A673 (cell line): ENCODE measurements at regions not wholly inside any gene's neighbourhood (a gene's known extent, or its start where the extent isn't known, plus 50 kb on each side); places are given as distances from the start of the nearest gene placed in this dataset.

ENCODE experiments used
- BruUV-seq: library from RNA; stranded (reverse); fragments of 400-500 nt; replicated peaks from 2 replicates; lab custom pipeline; 2021; lab: Mats Ljungman, UMichigan
- CTCF ChIA-PET: fragments of 300-600 bp; sonication (Branson Sonifier 250); formaldehyde crosslinking; loops from one replicate; lab custom pipeline; 2022; ENCODE audit warnings: antibody characterized with exemption; lab: Charles Lee
- POLR2A ChIA-PET: fragments of 300-600 bp; sonication (Branson Sonifier 250); formaldehyde crosslinking; loops from one replicate; lab custom pipeline; 2022; ENCODE audit warnings: antibody characterized with exemption; ENCODE audit not compliant: low non-redundant PET; lab: Charles Lee
- DNase-seq: peaks from one replicate; pipeline ENCODE4 v3.0.0-alpha.2; 2015; ENCODE audit warnings: low spot score
- H3K27ac ChIP-seq: fragments of 200-600 bp; sonication (generic); 2 replicates; pipeline ENCODE4 v1.5.1; 2016; ENCODE audit warnings: mixed run types, low read depth, mild to moderate bottlenecking, mixed read lengths, antibody characterized with exemption, low read length; ENCODE audit not compliant: poor library complexity, severe bottlenecking
- H3K27me3 ChIP-seq: fragments of 200-600 bp; sonication (generic); replicated peaks from 2 replicates; pipeline ENCODE4 v1.6.1; 2017; ENCODE audit warnings: mixed run types, low read depth, mild to moderate bottlenecking, mixed read lengths, antibody characterized with exemption, low read length; ENCODE audit not compliant: insufficient read depth, poor library complexity
- H3K36me3 ChIP-seq: fragments of 200-600 bp; sonication (generic); 2 replicates; pipeline ENCODE4 v1.6.1; 2016; ENCODE audit warnings: mixed run types, mild to moderate bottlenecking, mixed read lengths, antibody characterized with exemption, low read length; ENCODE audit not compliant: insufficient read depth, poor library complexity, severe bottlenecking
- H3K4me1 ChIP-seq: fragments of 200-600 bp; sonication (generic); 2 replicates; pipeline ENCODE4 v1.6.1; 2017; ENCODE audit warnings: mixed run types, mild to moderate bottlenecking, mixed read lengths, antibody characterized with exemption, low read length; ENCODE audit not compliant: insufficient read depth, poor library complexity, severe bottlenecking
- H3K4me3 ChIP-seq: fragments of 200-600 bp; sonication (generic); 2 replicates; pipeline ENCODE4 v1.5.1; 2016; ENCODE audit warnings: low read depth, mixed run types, mild to moderate bottlenecking, mixed read lengths, low read length; ENCODE audit not compliant: poor library complexity, severe bottlenecking
- H3K9me3 ChIP-seq: fragments of 200-600 bp; sonication (generic); 2 replicates; pipeline ENCODE4 v1.6.1; 2016; ENCODE audit warnings: mixed run types, low read depth, mild to moderate bottlenecking, mixed read lengths, antibody characterized with exemption, low read length; ENCODE audit not compliant: poor library complexity, severe bottlenecking
- EZH2 ChIP-seq: fragments of 200-600 bp; sonication (generic); IDR thresholded peaks from 2 replicates; pipeline ENCODE4 v1.6.1; 2017; ENCODE audit warnings: borderline replicate concordance, low read depth, mild to moderate bottlenecking, mixed read lengths, antibody characterized with exemption, low read length; ENCODE audit not compliant: poor library complexity, severe bottlenecking
- intact Hi-C: fragments of 100-400 bp; cut with micrococcal nuclease; formaldehyde crosslinking; loops from one replicate; pipeline ENCODE4 v1.10.0; 2022; ENCODE audit not compliant: unreplicated experiment
- TF ChIP-seq, protein P1 (sequence below): fragments of 300-800, 200-600 bp; sonication (generic); conservative IDR thresholded peaks from 2 replicates; pipeline ENCODE4 v1.5.1; 2017; ENCODE audit warnings: low read depth, mild to moderate bottlenecking, antibody characterized with exemption, low read length, moderate library complexity, mixed read lengths

DNA sequence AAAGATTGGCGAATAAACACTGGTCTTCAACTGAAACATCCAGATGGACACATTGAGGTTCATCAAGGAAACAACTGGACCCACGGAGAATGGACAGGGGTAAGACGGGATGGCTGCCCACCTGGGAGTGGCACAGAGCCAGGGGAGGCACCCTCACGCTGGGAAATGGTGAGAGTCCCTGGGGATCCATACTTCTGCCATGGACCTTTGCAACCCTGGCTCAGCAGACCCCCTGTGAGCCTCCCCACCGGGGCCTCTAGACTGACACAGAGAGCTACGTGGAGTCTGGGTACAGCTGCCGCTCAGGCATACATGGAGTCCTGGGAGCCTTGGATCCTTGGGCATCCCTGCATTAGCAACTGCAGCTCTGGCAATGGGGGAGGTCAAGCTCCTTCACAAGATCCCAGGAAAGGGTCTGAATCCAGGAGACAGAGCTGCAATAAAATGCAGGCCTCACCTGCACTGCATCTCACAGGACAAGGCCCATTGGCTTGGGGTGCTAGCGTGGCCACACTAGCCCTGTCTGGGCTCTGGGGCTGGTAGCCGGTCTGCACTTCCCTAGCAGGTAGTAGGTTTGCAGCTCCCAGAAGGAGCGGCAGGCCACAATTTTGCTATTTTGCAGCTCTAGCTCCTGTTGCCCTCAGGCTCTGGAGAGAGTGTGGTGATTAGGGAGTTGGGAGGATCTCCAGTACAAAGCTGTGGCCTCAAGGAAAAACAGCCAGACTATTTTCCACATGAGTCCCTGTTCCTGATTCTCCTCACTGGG, 496.4 kb upstream of the LRRC4C start:
- ChIA-PET POLR2A (no interaction called here), CTCF (no interaction called here)
- intact Hi-C loops, result no loop called here
- no TSS peak for BruUV-seq
- DNase-seq, result no peak
- Histone ChIP-seq H3K27me3 (no peaks in the 10 kb centered on the region), H3K9me3 (peaks cover 67% of the 10 kb centered on the region), H3K36me3 (no peaks in the 10 kb centered on the region), H3K4me1 (no peaks in the 10 kb centered on the region), H3K4me3 (no peak overlapping the region), H3K27ac (no peak overlapping the region)
- TF ChIP-seq, protein P1, sequence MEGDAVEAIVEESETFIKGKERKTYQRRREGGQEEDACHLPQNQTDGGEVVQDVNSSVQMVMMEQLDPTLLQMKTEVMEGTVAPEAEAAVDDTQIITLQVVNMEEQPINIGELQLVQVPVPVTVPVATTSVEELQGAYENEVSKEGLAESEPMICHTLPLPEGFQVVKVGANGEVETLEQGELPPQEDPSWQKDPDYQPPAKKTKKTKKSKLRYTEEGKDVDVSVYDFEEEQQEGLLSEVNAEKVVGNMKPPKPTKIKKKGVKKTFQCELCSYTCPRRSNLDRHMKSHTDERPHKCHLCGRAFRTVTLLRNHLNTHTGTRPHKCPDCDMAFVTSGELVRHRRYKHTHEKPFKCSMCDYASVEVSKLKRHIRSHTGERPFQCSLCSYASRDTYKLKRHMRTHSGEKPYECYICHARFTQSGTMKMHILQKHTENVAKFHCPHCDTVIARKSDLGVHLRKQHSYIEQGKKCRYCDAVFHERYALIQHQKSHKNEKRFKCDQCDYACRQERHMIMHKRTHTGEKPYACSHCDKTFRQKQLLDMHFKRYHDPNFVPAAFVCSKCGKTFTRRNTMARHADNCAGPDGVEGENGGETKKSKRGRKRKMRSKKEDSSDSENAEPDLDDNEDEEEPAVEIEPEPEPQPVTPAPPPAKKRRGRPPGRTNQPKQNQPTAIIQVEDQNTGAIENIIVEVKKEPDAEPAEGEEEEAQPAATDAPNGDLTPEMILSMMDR, result no peak
- TF ChIP-seq EZH2, result no peak

DNA sequence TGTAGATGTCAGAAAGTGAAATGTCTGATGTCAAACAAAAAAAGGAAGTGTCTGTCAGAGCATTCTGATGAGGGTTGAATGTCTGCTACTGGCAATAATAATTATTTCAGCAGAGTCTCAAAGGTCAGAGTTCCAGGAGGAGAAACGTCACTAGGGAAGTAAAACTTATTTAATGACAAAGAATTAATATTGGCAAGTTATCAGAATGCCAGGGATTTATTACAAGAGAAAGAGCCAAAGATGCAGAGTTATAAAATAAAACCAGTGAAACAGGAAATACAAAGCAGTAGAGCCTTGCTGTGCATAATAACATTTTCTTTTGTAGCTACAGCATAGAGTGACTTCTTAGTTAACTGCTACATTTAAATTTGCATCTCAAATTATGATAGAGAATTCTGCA, 504.0 kb upstream of the LRRC4C start:
- H3K4me1 ChIP-seq, result no peaks in the 10 kb centered on the region
- no peaks in the 10 kb centered on the region for H3K36me3 ChIP-seq
- peaks cover 37% of the 10 kb centered on the region for H3K9me3 ChIP-seq
- no peak for TF ChIP-seq EZH2
- TF ChIP-seq, protein P1, result no peak
- intact Hi-C loops, result no loop called here
- no peak overlapping the region for H3K4me3 ChIP-seq
- no peak for DNase-seq
- no peak overlapping the region for H3K27ac ChIP-seq
- no peaks in the 10 kb centered on the region for H3K27me3 ChIP-seq
- POLR2A ChIA-PET, result no interaction called here
- BruUV-seq, result no TSS peak
- CTCF ChIA-PET, result no interaction called here

DNA sequence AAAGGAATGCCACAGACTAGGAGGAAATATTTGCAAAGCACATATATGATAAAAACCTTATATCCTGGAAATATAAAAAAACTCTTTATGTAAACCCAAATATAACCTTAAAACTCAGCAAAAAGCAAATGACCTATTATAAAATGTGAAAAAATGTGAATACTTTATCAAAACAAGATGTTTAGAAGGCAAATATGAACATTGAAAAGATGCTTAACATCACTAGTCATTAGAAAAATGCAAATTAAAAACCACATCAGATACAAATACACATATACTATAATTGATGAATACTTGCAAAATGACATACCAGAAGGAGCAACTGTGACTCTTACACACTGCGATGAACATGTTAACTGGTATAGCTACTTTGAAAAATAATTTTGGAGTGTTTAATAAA, 511.2 kb upstream of the LRRC4C start:
- Histone ChIP-seq H3K4me3 (no peak overlapping the region), H3K27ac (no peak overlapping the region), H3K4me1 (no peaks in the 10 kb centered on the region), H3K9me3 (peaks cover 51% of the 10 kb centered on the region), H3K36me3 (no peaks in the 10 kb centered on the region), H3K27me3 (no peaks in the 10 kb centered on the region)
- DNase-seq, result no peak
- no peak for TF ChIP-seq EZH2
- TF ChIP-seq, protein P1, result no peak
- ChIA-PET CTCF (no interaction called here), POLR2A (no interaction called here)
- intact Hi-C loops, result no loop called here
- BruUV-seq, result no TSS peak
